ENCODE measurements at regions not wholly inside any gene's neighbourhood (a gene's known extent, or its start where the extent isn't known, plus 50 kb on each side); places are given as distances from the start of the nearest gene placed in this dataset.
"Not testable (repeated sequence)": the region's sequence is repeated elsewhere in the genome, so short reads cannot be mapped to it uniquely, and the experiment has no call there.

DNA sequence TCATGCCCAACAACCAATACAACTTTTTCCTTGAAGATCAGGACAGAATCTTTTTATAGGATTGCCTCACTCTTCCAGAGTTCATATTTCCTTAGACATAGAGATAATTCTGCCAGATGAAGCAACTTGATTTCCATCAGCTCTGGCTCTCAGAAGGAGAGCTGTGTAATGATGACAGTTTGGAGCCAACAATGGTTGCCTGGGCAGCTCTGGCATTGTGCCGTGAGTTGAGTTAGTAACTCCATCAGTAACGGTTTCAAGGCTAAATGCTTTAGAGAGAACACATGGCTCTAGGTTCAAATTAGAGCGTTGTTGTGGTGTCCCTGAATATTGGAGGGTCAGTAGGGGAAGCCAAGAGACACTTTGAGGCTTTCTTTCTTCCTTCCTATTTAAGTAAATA is 501.7 kb upstream of the SEL1L start:
- intact Hi-C loops (cut with micrococcal nuclease): no loop called here

GRCh38 chr14:82038066-82038465 is 504.4 kb upstream of the SEL1L start:
- intact Hi-C loops (cut with micrococcal nuclease): not testable (repeated sequence)

DNA sequence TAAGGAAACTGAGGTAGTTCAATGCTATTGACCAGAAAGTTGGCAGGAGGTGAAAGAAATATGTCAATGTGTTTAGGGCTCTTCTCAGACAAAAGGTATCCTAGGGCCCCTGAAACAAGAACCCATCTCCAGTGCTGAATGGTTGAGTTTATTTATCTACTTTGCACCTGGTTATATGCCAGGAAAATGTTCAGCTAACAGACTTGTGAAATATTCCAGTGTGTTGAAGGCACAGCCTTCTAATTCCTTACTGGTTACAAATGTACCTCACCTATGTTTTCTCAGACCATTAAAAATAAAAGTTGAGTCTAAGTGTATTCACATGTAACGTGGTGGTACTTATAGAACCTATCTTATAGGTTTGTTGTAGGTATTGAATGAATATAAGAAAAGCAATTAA is 511.7 kb upstream of the SEL1L start:
- intact Hi-C loops (cut with micrococcal nuclease): no loop called here

DNA sequence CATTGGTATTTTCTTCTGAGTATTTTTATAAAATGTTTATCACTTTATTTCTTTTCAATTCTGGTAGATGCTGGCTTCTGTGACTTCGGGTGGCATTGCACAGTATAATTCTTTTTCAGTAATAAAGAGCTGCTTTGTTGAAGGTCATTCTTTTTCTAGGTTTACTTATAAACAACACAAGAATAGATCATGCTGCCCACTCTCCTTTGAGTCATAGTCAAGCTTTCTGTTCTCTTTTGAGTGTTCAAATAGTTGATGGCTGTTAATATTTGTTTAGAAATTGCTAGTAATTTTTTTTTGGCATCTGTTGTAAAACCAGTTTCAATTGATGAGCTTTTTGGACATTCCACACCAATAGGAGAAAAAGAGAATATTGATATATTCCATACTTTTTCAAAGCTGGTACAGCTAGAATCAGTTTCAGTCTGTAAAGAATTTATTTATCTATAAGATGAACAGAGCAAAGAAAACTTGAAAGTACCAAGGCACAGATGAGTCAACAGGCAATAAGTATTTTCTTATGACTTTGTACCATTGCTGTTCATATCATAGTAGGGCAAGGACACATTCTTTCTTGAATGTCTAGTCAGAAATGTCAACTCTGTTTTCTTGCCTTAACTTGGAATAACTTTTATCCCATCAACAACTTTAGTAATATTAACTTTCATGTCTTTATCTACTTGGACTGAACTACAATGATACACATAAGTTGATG is 513.0 kb upstream of the SEL1L start:
- intact Hi-C loops (cut with micrococcal nuclease): no loop called here

- intact Hi-C loops (cut with micrococcal nuclease): no loop called here
Measured at GRCh38 chr14:82047777-82048470, 514.3 kb upstream of the SEL1L start.

- intact Hi-C loops (cut with micrococcal nuclease): no loop called here
Measured at GRCh38 chr14:82052778-82053177, 519.1 kb upstream of the SEL1L start.

DNA sequence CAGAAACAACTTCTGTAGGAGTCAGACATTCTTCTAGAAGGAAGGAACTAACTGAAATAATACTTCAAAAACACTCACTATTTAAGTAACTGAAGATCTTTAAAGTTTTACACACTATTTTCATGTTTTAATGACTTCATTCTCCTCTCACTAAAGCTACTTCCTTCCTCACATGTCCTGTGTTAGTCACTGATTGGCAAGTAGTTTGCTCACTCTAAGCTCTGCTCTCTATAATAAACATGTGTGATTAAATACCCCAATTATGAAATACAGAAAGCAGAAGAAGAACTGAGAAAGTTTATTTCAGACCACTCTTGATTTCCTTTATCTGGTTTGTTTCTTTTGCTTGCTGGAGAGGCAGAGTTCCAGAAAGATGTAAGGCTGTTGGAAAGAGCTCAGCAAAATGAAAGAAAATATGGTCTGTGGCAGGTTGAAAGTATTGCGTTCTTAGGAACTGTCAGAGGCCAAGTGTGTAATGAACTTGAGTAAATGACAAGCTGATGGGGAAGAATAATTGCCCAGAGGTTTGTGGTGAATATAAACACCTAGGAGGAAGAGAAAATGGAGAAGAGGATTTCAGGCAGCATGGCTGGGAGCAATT is 522.0 kb upstream of the SEL1L start:
- intact Hi-C loops (cut with micrococcal nuclease): no loop called here

DNA sequence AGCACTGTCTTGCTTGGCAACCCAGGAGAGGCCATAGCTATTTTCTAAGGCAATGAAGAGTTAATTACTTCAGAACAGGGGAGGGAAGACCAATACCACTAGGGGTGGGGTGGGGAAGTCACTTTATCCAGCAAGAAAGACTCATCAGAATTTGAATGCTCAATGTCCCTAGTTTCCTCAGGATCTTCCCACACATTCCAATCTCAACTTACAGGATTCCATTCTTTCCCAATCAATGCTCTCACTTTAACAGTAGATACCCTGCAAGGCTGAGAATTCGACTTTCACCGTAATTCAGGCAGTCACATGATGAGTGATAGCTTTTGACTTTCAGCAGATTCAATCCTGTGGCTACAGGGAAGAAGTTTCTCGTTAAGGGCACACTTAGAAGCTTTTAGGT is 526.6 kb upstream of the SEL1L start:
- intact Hi-C loops (cut with micrococcal nuclease): no loop called here

DNA sequence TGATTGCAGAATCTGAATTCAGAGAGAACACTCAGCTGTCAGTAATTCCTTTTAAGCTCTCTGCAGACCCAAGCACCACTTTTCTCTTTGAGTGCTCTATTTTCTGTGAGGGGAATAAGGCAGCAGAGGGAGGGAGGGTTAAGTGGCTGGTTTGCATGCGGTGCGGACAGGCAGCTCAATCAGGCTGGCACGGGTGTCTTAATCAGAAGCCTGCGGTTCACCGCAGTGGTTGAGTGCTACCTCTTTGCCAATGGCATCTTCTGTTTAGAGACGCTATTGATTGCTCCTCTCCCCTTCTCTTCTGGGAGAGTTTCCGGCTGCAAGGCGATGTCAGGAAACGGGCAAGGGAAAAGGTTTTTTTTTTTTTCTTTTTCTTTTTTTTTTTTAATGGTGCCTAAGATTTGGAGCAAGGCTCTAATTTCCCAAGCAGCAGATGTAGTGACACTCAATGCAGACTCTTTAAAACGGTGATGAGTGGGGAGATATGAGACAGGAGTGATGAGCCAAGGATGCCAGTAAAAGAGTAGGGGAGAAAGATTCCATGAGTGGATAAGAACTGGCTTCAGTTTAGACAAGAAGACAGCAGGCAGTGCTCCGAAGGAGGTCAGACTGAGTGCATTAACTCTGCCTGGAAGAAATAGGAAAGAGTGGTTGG is 533.7 kb upstream of the SEL1L start:
- intact Hi-C loops (cut with micrococcal nuclease): no loop called here

DNA sequence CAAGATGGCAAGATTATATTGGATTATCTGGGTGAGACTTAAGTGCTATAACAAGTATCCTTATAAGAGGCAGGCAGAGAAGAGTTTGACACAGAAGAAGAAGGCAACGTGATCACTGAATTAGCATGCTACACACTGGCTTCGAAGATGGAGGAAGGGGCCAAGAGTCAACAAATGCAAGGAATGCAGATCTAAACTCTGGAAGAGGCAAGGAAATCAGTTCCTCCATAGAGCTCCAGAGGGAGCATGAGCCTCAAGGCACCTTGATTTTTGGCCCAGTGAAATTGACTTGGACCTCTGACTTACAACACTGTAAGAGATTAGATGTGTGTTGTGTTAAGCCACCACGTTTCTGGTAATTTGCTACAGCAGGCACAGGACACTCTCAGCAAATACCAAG is 536.4 kb upstream of the SEL1L start:
- intact Hi-C loops (cut with micrococcal nuclease): no loop called here

DNA sequence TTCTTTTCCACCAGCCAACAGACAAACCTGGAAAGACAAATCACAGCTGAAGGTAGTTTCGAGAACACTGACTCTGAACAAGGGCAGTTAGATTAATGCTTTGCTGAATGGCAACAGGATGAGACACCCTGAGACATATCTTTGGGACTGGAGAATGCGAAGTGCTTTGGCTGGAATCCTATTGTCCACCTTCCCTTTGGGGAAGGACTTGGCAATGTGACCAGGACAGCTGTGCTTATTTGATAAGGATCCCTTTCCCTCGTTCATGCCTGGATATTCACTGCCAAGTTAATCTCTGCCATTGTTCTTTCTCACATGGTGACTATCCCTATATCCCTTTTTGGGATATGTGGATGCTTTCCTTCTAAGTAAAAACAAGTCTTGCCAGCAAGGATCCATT is 537.1 kb upstream of the SEL1L start:
- intact Hi-C loops (cut with micrococcal nuclease): no loop called here

DNA sequence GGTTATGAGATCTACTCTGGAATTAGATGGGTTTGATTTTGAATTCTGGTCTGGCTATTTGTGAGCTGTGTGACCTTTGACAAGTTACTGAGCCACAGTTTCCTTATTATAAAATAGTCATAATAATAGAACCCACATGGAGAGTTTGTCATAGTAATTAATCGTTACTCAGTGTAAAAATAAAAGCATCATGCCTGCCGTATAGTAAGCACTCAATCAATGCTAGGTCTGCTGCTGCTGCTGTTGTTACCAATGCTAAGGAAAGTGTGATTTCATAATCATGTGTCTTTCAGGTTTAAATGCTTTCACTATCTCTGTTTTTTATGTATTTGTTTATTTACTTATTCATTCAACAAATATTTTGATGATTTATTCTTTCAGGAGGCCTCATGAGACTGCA is 539.9 kb upstream of the SEL1L start:
- intact Hi-C loops (cut with micrococcal nuclease): no loop called here

GRCh38 chr14:82075566-82075965 is 541.9 kb upstream of the SEL1L start:
- intact Hi-C loops (cut with micrococcal nuclease): no loop called here

DNA sequence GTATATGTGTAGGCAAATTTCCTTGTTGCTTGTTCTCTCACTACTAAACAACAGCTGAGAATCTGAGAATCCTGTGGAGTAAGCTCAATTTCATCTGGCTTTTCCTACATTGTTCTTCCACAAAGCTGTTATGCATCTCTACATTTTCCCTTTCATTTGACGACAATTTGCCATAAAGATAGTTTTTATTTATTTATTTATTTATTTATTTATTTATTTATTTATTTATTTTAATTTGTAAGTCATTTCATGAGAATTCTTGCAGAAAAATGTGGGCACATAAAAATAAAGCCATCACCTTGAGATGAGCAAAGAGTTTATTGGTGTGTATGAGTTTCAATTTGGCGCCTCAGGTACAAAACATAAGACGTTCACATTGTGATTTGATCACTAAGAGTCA is 545.9 kb upstream of the SEL1L start:
- intact Hi-C loops (cut with micrococcal nuclease): no loop called here

DNA sequence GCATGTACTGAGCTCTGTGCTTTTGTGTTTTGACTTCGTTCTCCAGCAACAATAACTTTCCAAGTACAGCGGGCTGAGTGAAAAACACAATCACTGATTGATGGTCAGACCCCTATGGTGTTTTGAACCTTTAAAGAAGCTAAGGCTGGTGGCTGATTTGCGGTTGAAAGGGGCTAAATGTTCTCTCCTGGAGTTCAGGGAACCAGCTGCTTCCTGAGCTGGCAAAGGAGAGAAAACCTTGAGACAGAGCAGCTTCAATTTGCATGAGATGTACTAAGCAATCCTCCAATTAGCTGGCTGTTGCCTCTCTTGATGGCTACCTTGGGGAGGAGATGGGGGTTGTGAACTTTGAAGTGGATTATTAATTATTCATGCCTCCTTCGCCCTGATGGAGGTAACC is 546.7 kb upstream of the SEL1L start:
- intact Hi-C loops (cut with micrococcal nuclease): no loop called here

DNA sequence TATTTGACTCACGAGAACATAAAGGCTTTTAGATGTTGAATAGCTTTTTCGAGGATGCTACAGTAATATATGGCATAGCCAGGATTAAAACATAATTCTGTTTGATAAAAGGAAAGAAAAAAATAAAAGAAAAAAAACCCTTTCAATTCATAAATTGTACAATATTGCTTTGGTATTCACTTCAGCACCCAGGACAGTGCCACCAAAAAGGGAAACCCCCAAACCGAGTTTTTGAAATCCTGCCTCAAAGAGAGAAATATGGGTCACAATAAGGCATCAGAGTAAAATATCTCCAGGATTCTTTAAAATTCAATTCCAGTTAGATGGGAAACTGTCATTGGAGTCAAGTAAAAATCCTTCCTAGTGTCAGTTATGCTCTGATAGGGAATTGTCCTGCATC is 551.2 kb upstream of the SEL1L start:
- intact Hi-C loops (cut with micrococcal nuclease): no loop called here

GRCh38 chr14:82091097-82091496 is 557.4 kb upstream of the SEL1L start:
- intact Hi-C loops (cut with micrococcal nuclease): no loop called here

GRCh38 chr14:82094829-82095345 is 561.2 kb upstream of the SEL1L start:
- intact Hi-C loops (cut with micrococcal nuclease): no loop called here

DNA sequence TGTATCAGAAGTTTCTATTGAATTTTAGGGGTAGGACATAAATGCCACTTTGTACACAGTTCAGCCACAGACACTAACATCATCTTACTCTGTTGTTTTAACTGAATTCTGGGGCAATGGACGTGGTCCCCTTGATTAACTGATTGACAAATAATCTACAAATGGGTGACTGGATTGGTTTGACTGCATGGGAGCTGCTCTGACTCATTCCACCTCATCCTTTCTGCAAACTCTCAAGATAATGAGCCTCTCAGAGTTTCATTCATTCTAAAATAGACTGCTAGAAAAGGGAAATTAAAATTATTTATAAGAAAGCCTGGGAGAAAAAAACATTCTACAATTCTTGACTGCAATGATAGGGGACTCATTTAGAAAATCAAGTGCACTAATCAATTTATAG is 570.4 kb upstream of the SEL1L start:
- intact Hi-C loops (cut with micrococcal nuclease): no loop called here

GRCh38 chr14:82112210-82112839 is 578.7 kb upstream of the SEL1L start:
- intact Hi-C loops (cut with micrococcal nuclease): no loop called here

- intact Hi-C loops (cut with micrococcal nuclease): no loop called here
Measured at GRCh38 chr14:82113007-82113406, 579.4 kb upstream of the SEL1L start.

DNA sequence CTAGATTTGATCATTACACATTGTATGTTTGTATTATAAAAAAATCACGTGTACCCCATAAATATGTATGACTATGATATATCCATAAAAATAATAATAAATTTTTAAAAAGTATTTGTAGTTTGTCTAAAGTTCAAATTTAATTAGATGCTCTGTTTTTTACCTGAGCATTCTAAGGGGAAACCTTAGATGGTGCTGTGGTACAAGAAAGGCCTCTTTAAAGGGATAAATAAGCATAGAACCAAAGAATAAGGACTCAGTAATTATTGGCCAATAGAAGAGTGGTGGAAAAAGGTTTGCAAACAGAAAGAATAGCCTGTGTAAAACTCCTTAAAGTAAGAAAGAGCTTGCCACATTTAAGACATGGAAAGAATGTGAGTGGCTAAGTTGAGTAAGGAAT is 580.1 kb upstream of the SEL1L start:
- intact Hi-C loops (cut with micrococcal nuclease): no loop called here

Data from T-helper 2 cell treated with Interferon-gamma antibody and Interleukin-4, amounts not matched to agents 100 ng/mL and 5 ng/mL, for 36 hours (primary cell).